Activated naive CD8-positive, alpha-beta T cell treated with anti-CD3 and anti-CD28 coated beads, Interleukin-2, amount 10 ng/mL, durations not matched to agents 7 days and 5 days (primary cell): ENCODE measurements at regions not wholly inside any gene's neighbourhood (a gene's known extent, or its start where the extent isn't known, plus 50 kb on each side); places are given as distances from the start of the nearest gene placed in this dataset.
A peak's percentile ranks its signal among the peaks of the same experiment; 100 is the strongest.
"Not testable (repeated sequence)": the region's sequence is repeated elsewhere in the genome, so short reads cannot be mapped to it uniquely, and the experiment has no call there.

Source experiments
- ATAC-seq: fragments of 150-1000 bp; cut with Tn5 transposase; one replicate; pipeline ENCODE4 v1.10.0; 2021; ENCODE audit warnings: low read depth, moderate library complexity
- POLR2A ChIA-PET: fragments of 350-600 bp; sonication (Branson Sonifier 250); formaldehyde crosslinking; loops from one replicate; lab custom pipeline; 2021; ENCODE audit warnings: antibody characterized with exemption; lab: Charles Lee
- DNase-seq: peaks from one replicate; pipeline ENCODE4 v3.0.0; 2021
- H3K27ac Mint-ChIP-seq: one replicate; pipeline ENCODE4 v1.8.0; 2022; ENCODE audit warnings: mild to moderate bottlenecking, mixed read lengths
- H3K27me3 Mint-ChIP-seq: one replicate; pipeline ENCODE4 v1.8.0; 2022; ENCODE audit warnings: mild to moderate bottlenecking, moderate library complexity, mixed read lengths
- H3K36me3 Mint-ChIP-seq: one replicate; pipeline ENCODE4 v1.8.0; 2021; ENCODE audit warnings: mild to moderate bottlenecking, mixed read lengths
- H3K4me1 Mint-ChIP-seq: one replicate; pipeline ENCODE4 v1.8.0; 2021; ENCODE audit warnings: mixed read lengths
- H3K4me3 Mint-ChIP-seq: one replicate; pipeline ENCODE4 v1.8.0; 2022; ENCODE audit warnings: mild to moderate bottlenecking, moderate library complexity, mixed read lengths
- H3K9me3 Mint-ChIP-seq: one replicate; pipeline ENCODE4 v1.8.0; 2021; ENCODE audit warnings: mixed read lengths

DNA sequence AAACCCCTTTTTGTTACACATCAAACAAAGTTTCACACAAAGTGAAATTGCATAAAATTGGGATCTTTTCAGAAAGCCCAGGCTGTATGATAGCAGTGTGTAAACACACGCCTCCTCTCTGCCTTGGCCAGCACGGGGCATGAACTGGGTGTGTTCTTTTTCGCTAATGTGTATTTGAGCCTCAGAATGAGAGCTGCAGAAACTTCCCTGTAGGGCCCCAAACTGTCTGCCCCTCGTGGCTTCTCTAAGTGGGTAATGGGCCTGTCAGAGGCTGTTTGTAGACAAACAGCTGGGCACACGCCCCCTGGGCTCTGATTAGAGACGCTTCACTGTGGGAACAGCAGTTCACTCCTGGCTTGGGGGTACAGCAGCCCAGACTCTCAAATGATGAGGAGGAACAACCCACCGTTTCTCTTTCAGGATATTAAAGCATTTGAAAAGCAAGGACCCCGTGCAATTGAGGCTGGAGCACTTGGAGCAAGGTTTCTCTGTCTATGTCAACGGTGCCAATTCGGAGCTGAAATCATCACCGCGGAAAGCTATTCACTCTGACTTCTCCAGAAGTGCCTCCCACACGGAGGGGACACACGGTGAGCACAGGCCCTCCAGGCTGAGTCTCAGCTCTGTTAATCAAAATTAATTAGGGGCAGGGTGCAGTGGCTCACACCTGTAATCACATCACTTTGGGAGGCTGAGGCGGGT is 78.4 kb downstream of the KATNIP start:
- no peaks in the 10 kb centered on the region for H3K9me3 Mint-ChIP-seq
- no peak overlapping the region for H3K4me3 Mint-ChIP-seq
- ATAC-seq: no peak
- H3K27me3 Mint-ChIP-seq: no peaks in the 10 kb centered on the region
- POLR2A ChIA-PET: no interaction called here
- DNase-seq: no peak
- no peaks in the 10 kb centered on the region for H3K4me1 Mint-ChIP-seq
- H3K27ac Mint-ChIP-seq: no peak overlapping the region
- no peaks in the 10 kb centered on the region for H3K36me3 Mint-ChIP-seq

- POLR2A ChIA-PET, H3K4me1 Mint-ChIP-seq, DNase-seq, ATAC-seq, H3K4me3 Mint-ChIP-seq, H3K27me3 Mint-ChIP-seq, H3K27ac Mint-ChIP-seq, H3K9me3 Mint-ChIP-seq, H3K36me3 Mint-ChIP-seq: not testable (repeated sequence)
These were observed 79.1 kb downstream of the KATNIP start for GRCh38 chr16:27628943-27629462.

GRCh38 chr16:27632216-27632615 is 82.3 kb downstream of the KATNIP start:
- Mint-ChIP-seq H3K36me3 (no peaks in the 10 kb centered on the region), H3K4me1 (peaks cover 4% of the 10 kb centered on the region), H3K27me3 (no peaks in the 10 kb centered on the region), H3K4me3 (no peak overlapping the region), H3K27ac (peak overlapping the region; percentile 16), H3K9me3 (no peaks in the 10 kb centered on the region)
- POLR2A ChIA-PET: no interaction called here
- DNase-seq: no peak
- no peak for ATAC-seq

DNA sequence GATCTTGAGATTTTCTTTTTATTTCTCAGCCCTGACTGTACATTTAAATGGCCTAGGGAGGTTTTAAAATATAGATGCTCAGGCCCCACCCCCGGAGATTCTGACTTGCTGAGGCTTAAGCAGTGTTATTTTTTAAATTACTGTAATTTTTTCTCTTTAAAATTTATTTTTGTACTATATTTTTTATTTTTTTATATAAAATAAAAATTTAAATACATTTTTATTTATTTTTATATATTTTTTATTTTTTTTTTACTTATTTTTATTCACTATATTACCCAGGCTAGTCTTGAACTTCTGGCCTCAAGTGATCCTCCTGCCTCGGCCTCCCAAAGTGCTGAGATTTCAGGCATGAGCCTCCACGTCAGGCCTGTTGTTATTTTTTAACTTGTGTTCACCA is 83.3 kb downstream of the KATNIP start:
- no peaks in the 10 kb centered on the region for H3K9me3 Mint-ChIP-seq
- H3K4me1 Mint-ChIP-seq: peaks cover 4% of the 10 kb centered on the region
- no peaks in the 10 kb centered on the region for H3K36me3 Mint-ChIP-seq
- no peaks in the 10 kb centered on the region for H3K27me3 Mint-ChIP-seq
- DNase-seq (no peak), ATAC-seq (no peak)
- POLR2A ChIA-PET: no interaction called here
- H3K27ac Mint-ChIP-seq: no peak overlapping the region
- H3K4me3 Mint-ChIP-seq: no peak overlapping the region

DNA sequence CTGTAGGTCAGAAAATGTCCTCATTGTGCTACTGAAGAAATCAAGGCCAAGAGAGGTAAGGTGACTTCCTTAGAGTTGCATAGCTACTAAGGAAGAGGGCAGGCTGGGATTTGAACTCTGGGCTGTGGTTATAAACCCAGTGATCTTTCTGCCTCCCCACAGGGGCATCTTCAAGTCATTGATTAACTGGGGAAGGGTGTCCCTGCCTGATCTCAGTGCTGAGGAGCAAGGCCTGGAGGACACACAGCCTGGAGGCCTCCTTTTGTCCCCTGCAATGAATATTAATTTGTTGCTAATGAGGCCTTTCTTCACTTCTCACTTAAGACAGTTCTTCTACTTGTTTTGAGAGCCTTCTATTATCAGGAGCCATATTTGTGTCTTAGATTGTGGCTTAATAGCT is 83.8 kb downstream of the KATNIP start:
- Mint-ChIP-seq H3K27ac (no peak overlapping the region), H3K9me3 (no peaks in the 10 kb centered on the region), H3K4me1 (peaks cover 4% of the 10 kb centered on the region), H3K27me3 (no peaks in the 10 kb centered on the region), H3K4me3 (no peak overlapping the region), H3K36me3 (no peaks in the 10 kb centered on the region)
- POLR2A ChIA-PET: no interaction called here
- no peak for ATAC-seq
- DNase-seq: no peak

DNA sequence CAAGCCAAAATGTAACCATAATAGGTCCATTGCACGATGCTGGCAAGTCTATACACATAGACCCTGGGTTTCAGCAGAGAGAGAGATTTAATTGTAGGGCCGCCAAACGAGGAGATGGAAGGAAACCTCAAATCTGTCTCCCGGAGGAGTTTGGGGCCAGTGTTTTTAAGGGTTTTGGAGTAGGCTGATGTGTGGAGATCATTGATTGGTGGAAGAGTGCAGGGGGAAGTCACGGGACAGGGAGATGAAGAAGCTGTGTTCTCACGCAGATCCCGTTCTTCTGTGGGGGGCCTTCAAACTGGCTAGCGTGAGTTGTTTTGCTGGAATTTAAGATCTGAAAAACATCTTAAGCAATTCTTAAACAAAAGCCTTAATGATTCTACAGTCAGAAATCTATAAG is 84.8 kb downstream of the KATNIP start:
- ATAC-seq (no peak), DNase-seq (no peak)
- no peaks in the 10 kb centered on the region for H3K36me3 Mint-ChIP-seq
- no peaks in the 10 kb centered on the region for H3K27me3 Mint-ChIP-seq
- H3K27ac Mint-ChIP-seq: no peak overlapping the region
- POLR2A ChIA-PET: no interaction called here
- no peaks in the 10 kb centered on the region for H3K9me3 Mint-ChIP-seq
- H3K4me1 Mint-ChIP-seq: peaks cover 4% of the 10 kb centered on the region
- no peak overlapping the region for H3K4me3 Mint-ChIP-seq

DNA sequence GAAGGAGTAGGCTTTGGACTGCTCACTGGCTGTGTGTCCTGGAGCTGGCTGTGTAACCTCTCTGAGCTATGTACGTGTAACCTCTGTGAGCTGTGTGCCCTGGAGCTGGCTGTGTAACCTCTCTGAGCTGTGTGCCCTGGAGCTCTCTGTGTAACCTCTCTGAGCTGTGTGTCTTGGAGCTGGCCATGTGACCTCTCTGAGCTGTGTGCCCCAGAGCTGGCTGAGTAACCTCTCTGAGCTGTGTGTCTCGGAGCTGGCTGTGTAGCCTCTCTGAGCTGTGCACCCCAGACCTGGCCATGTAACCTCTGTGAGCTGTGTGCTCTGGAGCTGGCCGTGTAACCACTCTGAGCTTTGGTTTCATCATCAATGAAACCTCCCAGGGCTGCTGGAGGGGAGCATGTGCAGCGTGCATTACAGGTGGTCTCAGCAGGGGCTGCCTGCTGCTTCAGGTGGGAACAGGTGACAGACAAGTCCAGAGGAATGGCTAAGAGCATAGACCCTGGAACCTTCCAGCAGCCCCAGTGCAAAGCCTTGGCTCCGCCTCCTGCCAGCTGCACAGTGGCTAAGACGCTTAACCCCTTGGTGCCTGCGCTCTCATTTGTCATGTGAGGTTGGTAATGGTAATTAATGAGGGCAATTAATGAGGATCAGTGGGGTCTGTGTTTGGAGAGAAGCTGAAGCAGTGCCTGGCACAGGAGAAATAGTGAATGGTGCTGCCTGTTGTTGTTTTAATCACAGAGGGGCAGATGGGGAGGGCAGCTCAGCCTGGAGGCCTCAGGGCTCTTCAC is 86.7 kb downstream of the KATNIP start:
- ATAC-seq (no peak), DNase-seq (no peak)
- Mint-ChIP-seq H3K4me1 (peaks cover 6% of the 10 kb centered on the region), H3K4me3 (no peak overlapping the region), H3K27me3 (no peaks in the 10 kb centered on the region), H3K36me3 (peaks cover 2% of the 10 kb centered on the region), H3K9me3 (no peaks in the 10 kb centered on the region), H3K27ac (no peak overlapping the region)
- POLR2A ChIA-PET: no interaction called here

GRCh38 chr16:27638833-27639560 is 89.1 kb downstream of the KATNIP start:
- POLR2A ChIA-PET: no interaction called here
- Mint-ChIP-seq H3K27ac (no peak overlapping the region), H3K4me3 (no peak overlapping the region), H3K9me3 (no peaks in the 10 kb centered on the region), H3K4me1 (peaks cover 6% of the 10 kb centered on the region), H3K27me3 (no peaks in the 10 kb centered on the region), H3K36me3 (peaks cover 5% of the 10 kb centered on the region)
- DNase-seq (no peak), ATAC-seq (no peak)

DNA sequence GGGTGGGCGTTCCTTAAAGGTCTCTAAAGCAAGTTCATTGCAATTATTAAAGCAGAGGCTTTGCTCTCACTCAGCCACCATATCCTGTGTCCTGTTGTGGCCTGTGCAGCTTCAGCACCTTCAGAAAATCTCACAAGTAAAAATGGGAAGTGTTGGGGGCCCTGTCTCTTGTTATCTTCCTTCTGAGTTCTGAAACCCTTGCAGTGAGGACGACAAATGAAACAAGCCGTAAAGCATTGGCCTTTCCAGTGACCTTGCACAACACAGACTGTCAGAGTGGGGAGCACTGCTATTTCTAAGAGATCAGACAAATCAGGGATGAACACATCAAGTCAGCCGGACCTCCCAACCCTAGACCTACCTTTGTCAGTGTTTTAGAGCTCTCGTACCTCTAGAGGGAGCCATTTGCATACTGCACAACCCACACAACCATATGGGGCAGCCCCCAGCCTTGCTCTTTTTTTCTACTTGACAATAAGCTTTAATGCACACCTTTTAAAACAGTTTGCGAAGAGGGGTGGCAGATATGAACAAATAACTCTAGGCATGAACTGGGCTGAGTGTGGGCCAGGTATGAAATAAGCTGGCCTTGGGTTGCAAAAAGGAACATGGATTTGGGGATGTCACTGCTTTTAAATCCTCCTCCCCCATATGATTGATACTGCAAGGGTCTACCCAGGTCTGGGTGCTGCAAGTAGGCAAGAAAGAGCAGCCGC is 89.8 kb downstream of the KATNIP start:
- Mint-ChIP-seq H3K27me3 (no peaks in the 10 kb centered on the region), H3K9me3 (no peaks in the 10 kb centered on the region), H3K36me3 (peaks cover 5% of the 10 kb centered on the region), H3K4me1 (peaks cover 6% of the 10 kb centered on the region), H3K4me3 (no peak overlapping the region), H3K27ac (no peak overlapping the region)
- ATAC-seq (peak; percentile 55), DNase-seq (no peak)
- POLR2A ChIA-PET: no interaction called here

DNA sequence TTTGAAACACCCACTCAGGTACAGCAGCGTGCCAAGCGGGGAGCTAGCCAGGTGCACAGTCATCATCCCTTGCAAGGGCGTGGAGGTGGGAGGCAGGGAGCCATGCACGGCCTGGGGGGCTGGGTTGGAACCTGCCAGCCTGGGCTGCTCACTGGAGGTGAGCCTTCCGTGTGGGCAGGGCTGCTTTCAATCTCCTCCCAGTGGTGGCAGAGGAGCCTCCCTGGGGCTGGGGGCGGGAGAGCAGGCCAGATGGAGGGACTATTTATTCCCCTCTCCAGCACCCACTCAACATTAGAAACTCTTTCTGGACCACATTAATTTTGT is 90.3 kb downstream of the KATNIP start:
- H3K9me3 Mint-ChIP-seq: no peaks in the 10 kb centered on the region
- DNase-seq (no peak), ATAC-seq (no peak)
- no peak overlapping the region for H3K27ac Mint-ChIP-seq
- no peaks in the 10 kb centered on the region for H3K27me3 Mint-ChIP-seq
- H3K36me3 Mint-ChIP-seq: peaks cover 5% of the 10 kb centered on the region
- peaks cover 6% of the 10 kb centered on the region for H3K4me1 Mint-ChIP-seq
- no peak overlapping the region for H3K4me3 Mint-ChIP-seq
- POLR2A ChIA-PET: no interaction called here

- ATAC-seq (no peak), DNase-seq (no peak)
- no peaks in the 10 kb centered on the region for H3K27me3 Mint-ChIP-seq
- H3K4me3 Mint-ChIP-seq: no peak overlapping the region
- POLR2A ChIA-PET: no interaction called here
- no peak overlapping the region for H3K27ac Mint-ChIP-seq
- H3K36me3 Mint-ChIP-seq: peaks cover 5% of the 10 kb centered on the region
- H3K9me3 Mint-ChIP-seq: no peaks in the 10 kb centered on the region
- H3K4me1 Mint-ChIP-seq: peaks cover 3% of the 10 kb centered on the region
These were observed 91.3 kb downstream of the KATNIP start for GRCh38 chr16:27641260-27641659.

DNA sequence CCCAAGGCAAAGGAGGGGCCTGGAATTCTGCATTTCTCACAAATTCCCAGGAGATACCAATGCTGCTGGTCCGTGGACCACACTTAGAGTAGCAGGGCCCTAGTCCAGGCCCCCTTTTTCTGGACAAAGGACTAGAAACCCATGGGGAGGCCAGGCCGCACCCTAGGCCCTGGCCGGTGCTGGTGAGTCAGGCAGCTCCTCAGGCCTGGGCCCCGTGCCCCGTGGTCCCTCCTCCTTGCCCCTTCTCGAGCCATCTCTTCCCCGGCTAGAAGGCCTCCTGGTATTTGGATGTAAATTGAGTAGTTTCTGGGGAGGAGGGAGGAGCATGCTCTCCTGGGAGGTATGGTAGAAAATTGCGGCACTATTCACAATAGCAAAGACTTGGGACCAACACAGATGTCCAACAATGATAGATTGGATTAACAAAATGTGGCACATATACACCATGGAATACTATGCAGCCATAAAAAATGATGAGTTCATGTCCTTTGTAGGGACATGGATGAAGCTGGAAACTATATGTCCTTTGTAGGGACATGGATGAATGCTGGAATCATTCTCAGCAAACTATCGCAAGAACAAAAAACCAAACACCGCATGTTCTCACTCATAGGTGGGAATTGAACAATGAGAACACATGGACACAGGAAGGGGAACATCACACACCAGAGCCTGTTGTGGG is 91.9 kb downstream of the KATNIP start:
- H3K27ac Mint-ChIP-seq, H3K4me3 Mint-ChIP-seq, POLR2A ChIA-PET: not testable (repeated sequence)

DNA sequence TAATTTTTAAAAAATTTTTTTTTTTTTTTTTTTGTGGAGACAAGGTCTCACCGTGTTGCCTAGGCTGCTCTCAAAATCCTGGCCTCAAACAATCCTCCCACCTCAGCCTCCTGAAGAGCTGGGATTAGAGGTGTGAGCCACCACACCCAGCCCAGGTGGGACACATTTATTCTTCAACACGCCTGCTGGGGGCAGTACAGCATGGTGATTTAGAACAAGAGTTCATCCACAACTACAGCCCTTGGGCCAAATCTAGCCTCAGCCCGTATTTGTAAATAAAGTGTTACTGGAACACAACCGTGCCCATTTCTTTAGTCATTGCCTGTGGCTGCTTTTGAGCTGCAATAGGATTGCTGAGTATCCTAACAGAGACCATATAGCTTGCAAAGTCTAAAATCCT is 92.8 kb downstream of the KATNIP start:
- Mint-ChIP-seq H3K36me3 (peaks cover 5% of the 10 kb centered on the region), H3K4me3 (no peak overlapping the region), H3K9me3 (no peaks in the 10 kb centered on the region), H3K27ac (no peak overlapping the region), H3K27me3 (no peaks in the 10 kb centered on the region), H3K4me1 (peaks cover 2% of the 10 kb centered on the region)
- DNase-seq (no peak), ATAC-seq (no peak)
- POLR2A ChIA-PET: no interaction called here

More for the DNA sequence above, 91.9 kb downstream of the KATNIP start:
- not testable (repeated sequence) for DNase-seq, H3K9me3 Mint-ChIP-seq, H3K4me1 Mint-ChIP-seq, H3K36me3 Mint-ChIP-seq, H3K27me3 Mint-ChIP-seq, ATAC-seq
